Left ventricle myocardium inferior (tissue), 1 donor: ENCODE measurements at regions not wholly inside any gene's neighbourhood (a gene's known extent, or its start where the extent isn't known, plus 50 kb on each side); places are given as distances from the start of the nearest gene placed in this dataset.

Experiments
- DNase-seq: peaks from one replicate; pipeline ENCODE4 v3.0.0-alpha.2; 2020
- H3K27ac ChIP-seq: fragments of 200-600 bp; replicated peaks from 2 replicates; pipeline ENCODE4 v1.8.0; 2021
- H3K27me3 ChIP-seq: fragments of 200-600 bp; 2 replicates; pipeline ENCODE4 v1.8.0; 2021; ENCODE audit warnings: low read depth
- H3K36me3 ChIP-seq: fragments of 200-600 bp; 2 replicates; pipeline ENCODE4 v1.8.0; 2021
- H3K4me1 ChIP-seq: fragments of 200-600 bp; 2 replicates; pipeline ENCODE4 v1.8.0; 2021
- H3K4me3 ChIP-seq: fragments of 200-600 bp; 2 replicates; pipeline ENCODE4 v1.8.0; 2021; ENCODE audit warnings: mild to moderate bottlenecking, moderate library complexity
- H3K9me3 ChIP-seq: fragments of 200-600 bp; replicated peaks from 2 replicates; pipeline ENCODE4 v1.8.0; 2021
- intact Hi-C: fragments of 100-400 bp; cut with micrococcal nuclease; formaldehyde crosslinking; loops from one replicate; pipeline ENCODE4 v1.11.0; 2022
- TF ChIP-seq, protein P1 (sequence below): fragments of 200-600 bp; IDR thresholded peaks from 2 replicates; pipeline ENCODE4 v1.8.0; 2021; ENCODE audit warnings: antibody characterized with exemption, mild to moderate bottlenecking, borderline replicate concordance
- donor health status: DM: no; HTN: yes; CAD: no; lungs with severe emphysema.

- no peak for DNase-seq
- TF ChIP-seq, protein P1, sequence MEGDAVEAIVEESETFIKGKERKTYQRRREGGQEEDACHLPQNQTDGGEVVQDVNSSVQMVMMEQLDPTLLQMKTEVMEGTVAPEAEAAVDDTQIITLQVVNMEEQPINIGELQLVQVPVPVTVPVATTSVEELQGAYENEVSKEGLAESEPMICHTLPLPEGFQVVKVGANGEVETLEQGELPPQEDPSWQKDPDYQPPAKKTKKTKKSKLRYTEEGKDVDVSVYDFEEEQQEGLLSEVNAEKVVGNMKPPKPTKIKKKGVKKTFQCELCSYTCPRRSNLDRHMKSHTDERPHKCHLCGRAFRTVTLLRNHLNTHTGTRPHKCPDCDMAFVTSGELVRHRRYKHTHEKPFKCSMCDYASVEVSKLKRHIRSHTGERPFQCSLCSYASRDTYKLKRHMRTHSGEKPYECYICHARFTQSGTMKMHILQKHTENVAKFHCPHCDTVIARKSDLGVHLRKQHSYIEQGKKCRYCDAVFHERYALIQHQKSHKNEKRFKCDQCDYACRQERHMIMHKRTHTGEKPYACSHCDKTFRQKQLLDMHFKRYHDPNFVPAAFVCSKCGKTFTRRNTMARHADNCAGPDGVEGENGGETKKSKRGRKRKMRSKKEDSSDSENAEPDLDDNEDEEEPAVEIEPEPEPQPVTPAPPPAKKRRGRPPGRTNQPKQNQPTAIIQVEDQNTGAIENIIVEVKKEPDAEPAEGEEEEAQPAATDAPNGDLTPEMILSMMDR: no peak
- intact Hi-C loops: no loop called here
- H3K27ac ChIP-seq: no peak overlapping the region
- no peak overlapping the region for H3K4me3 ChIP-seq
- no peaks in the 10 kb centered on the region for H3K36me3 ChIP-seq
- no peaks in the 10 kb centered on the region for H3K9me3 ChIP-seq
- no peaks in the 10 kb centered on the region for H3K27me3 ChIP-seq
- H3K4me1 ChIP-seq: peaks cover 42% of the 10 kb centered on the region
Measured at GRCh38 chr4:162350331-162350730, 186.5 kb upstream of the FSTL5 start.

- Histone ChIP-seq H3K9me3 (no peaks in the 10 kb centered on the region), H3K4me3 (no peak overlapping the region), H3K27ac (no peak overlapping the region), H3K4me1 (peaks cover 42% of the 10 kb centered on the region), H3K36me3 (no peaks in the 10 kb centered on the region), H3K27me3 (no peaks in the 10 kb centered on the region)
- intact Hi-C loops: no loop called here
- TF ChIP-seq, protein P1: no peak
- no peak for DNase-seq
Measured at GRCh38 chr4:162349395-162349794, 185.6 kb upstream of the FSTL5 start.

DNA sequence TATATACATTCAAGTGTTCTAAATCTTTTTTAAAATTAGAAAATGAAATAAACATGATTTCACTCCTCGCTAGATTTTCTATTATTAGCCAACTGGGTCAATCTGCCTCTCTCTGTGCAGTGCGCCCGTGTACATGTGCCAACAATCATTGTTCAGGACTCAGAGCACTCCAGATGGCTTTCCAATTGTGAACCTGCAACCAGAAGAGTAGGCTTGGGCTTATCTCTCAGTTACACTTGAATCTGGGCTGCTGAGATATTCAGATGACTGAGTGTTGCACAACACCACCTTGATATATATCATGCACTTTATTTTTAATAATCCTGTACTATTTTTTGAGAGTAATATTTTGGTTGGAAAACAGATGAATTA, 184.0 kb upstream of the FSTL5 start:
- peak; percentile 53 for DNase-seq
- Histone ChIP-seq H3K27me3 (no peaks in the 10 kb centered on the region), H3K36me3 (no peaks in the 10 kb centered on the region), H3K4me1 (peaks cover 35% of the 10 kb centered on the region), H3K27ac (peak overlapping the region; percentile 75), H3K4me3 (peak overlapping the region; percentile 37), H3K9me3 (no peaks in the 10 kb centered on the region)
- TF ChIP-seq, protein P1: no peak
- intact Hi-C loops: no loop called here

GRCh38 chr4:162347156-162347841, 183.5 kb upstream of the FSTL5 start:
- H3K27me3 ChIP-seq: no peaks in the 10 kb centered on the region
- H3K9me3 ChIP-seq: no peaks in the 10 kb centered on the region
- TF ChIP-seq, protein P1: no peak
- no peaks in the 10 kb centered on the region for H3K36me3 ChIP-seq
- peaks cover 29% of the 10 kb centered on the region for H3K4me1 ChIP-seq
- peak overlapping the region; percentile 75 for H3K27ac ChIP-seq
- no peak for DNase-seq
- peak overlapping the region; percentile 37 for H3K4me3 ChIP-seq
- intact Hi-C loops: no loop called here

DNA sequence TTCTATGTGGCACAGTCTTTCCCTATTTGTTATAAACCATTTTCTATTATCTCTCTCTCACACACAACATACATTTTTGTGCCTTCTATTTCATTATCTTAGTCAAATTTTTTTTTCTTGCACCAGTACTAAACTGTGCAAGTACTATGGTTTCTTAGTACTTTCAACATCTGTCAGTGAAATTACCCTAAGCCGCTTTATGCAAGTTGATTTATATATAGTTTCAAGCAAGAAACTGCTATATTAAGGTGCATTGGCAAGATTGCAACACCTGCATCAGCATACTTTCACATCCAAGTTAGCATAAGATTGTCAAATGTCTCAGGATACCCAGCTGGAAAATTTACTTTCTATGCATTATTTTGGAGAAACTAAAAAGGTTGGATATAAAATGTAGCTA, 180.2 kb upstream of the FSTL5 start:
- H3K36me3 ChIP-seq: no peaks in the 10 kb centered on the region
- no peak overlapping the region for H3K27ac ChIP-seq
- no peaks in the 10 kb centered on the region for H3K27me3 ChIP-seq
- H3K4me3 ChIP-seq: no peak overlapping the region
- TF ChIP-seq, protein P1: no peak
- DNase-seq: no peak
- peaks cover 25% of the 10 kb centered on the region for H3K4me1 ChIP-seq
- H3K9me3 ChIP-seq: no peaks in the 10 kb centered on the region
- intact Hi-C loops: no loop called here
